GM12874 (cell line): ENCODE measurements at regions not wholly inside any gene's neighbourhood (a gene's known extent, or its start where the extent isn't known, plus 50 kb on each side); places are given as distances from the start of the nearest gene placed in this dataset.

Source experiments
- CTCF ChIP-seq: IDR thresholded peaks from 2 replicates; pipeline ENCODE4 v1.5.1; 2011; ENCODE audit warnings: low read depth, mild to moderate bottlenecking, control low read depth, low read length, moderate library complexity; ENCODE audit not compliant: insufficient read depth

- TF ChIP-seq CTCF, result no peak
Measured at GRCh38 chr5:89129941-89130340, 247.0 kb upstream of the MEF2C start.

GRCh38 chr5:89128906-89129625 is 246.1 kb upstream of the MEF2C start:
- TF ChIP-seq CTCF, result no peak

- TF ChIP-seq CTCF, result no peak
Measured at GRCh38 chr5:89128092-89128491, 245.1 kb upstream of the MEF2C start.

- no peak for TF ChIP-seq CTCF
Measured at GRCh38 chr5:89127191-89127590, 244.2 kb upstream of the MEF2C start.

- no peak for TF ChIP-seq CTCF
Measured at GRCh38 chr5:89125372-89125771, 242.4 kb upstream of the MEF2C start.

GRCh38 chr5:89123581-89123980 is 240.6 kb upstream of the MEF2C start:
- no peak for TF ChIP-seq CTCF

GRCh38 chr5:89120719-89121118 is 237.7 kb upstream of the MEF2C start:
- TF ChIP-seq CTCF, result no peak
